Glomerular visceral epithelial cell (primary cell): ENCODE measurements at regions not wholly inside any gene's neighbourhood (a gene's known extent, or its start where the extent isn't known, plus 50 kb on each side); places are given as distances from the start of the nearest gene placed in this dataset.

Source experiments
- DNase-seq: peaks from one replicate; pipeline ENCODE4 v3.0.0-alpha.2; 2016; ENCODE audit errors: extremely low spot score

GRCh38 chr3:46090161-46090591, 62.9 kb upstream of the XCR1 start:
- DNase-seq: no peak

DNA sequence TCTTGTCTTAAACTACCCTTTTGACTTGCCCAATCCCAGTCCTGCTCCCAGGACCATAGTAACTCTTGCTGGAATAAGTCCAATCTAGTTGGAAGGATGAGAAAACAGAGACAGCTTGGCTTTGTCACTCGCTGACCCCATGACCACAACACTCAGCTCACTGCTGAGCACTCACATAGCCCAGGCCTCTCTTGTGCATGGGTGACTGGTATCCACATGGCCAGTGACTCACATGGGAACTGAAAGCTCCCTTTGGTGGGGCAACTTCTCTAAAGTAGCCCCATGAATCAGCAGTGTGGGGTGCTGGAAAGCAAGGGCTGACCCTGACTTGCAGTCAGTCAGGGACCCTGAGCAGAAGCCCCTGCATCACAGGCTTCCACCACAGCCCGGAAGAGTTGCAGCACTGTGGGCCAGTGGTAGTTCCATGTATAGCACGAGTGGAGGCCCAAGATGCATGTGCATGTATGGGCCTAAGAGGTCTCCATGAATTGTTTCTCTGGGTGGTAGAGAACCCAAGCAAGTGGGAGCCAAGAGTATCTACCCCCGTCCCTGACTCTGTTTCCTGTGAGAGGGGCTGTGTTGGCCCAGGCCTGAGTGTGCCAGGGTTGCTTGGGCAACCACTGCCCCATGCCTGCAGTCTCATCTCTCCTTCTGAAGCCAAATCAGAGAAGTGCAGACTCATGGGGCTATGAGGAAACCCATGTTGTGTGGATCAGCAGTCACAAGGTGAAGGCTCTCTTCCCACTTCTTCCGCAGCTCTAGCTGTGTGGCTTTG, 62.1 kb upstream of the XCR1 start:
- peak; percentile 66 for DNase-seq

DNA sequence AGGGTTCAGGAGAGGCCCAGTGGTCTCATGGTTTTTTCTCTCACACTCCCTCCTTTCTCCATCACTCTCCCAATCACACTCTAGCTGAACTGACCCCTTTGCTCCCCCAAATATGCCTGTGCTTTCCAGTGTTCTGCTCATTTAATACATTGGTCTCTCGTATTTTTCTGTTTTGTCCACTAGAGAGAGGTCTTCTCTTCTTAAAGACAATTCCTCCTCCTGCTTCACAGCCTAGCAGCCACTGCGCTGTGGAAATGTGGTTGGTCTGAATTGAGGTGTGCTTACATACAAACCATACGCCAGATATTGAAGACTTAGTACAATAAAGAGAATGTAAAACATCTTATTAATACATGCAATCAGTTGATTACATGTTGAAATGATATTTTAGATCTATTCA, 60.6 kb upstream of the XCR1 start:
- DNase-seq: no peak

- no peak for DNase-seq
Observed at GRCh38 chr3:46086986-46087385, 59.7 kb upstream of the XCR1 start.

DNA sequence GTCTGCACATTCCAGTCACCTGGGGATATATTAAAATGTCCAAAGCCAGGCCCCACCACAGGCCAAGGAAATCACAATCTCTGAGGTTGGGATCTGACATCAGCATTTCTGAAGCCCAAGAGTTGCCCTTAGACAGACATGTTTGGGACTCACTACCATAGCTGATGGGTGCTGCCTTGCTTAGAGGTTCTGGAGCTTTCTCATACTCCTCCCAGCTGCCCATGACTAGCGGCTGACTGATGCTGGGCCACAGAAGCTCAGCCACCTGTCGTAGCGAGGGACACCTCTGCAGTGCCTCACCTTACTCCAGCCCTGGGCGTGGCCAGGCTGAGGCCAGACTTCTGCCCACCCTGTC, 58.8 kb upstream of the XCR1 start:
- DNase-seq: no peak

DNA sequence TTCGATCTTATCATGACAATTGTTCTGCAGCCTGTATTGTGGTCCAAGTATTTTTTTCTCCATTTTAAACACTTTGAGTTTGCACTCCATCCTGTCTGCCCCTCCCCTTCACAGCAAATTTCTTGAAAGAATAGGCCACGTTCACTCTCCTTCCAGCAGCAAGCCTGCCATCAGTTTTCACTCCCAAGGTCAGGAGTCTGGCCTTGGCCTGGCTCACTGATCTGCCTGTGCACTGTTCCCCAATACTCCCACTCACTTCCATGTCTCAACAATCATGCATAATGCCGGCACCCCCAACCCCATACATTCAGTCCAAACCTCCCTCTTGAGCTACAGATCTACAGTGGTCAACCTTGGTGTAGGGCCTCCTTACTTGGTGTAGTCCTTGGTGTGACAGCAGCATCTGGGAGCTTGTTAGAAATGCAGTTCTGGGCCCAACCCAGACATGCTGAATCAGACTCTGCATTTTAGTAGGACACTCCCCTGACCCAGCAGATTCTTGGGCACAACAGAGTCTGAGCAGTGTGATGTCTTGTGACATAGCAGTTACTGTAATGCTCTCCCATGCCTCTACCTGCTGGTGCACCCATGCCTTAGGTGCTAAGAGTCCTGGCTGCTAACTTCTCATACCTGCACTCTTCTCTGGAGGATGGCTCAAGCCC, 58.3 kb upstream of the XCR1 start:
- no peak for DNase-seq

- DNase-seq: no peak
Observed at GRCh38 chr3:46083956-46084355, 56.7 kb upstream of the XCR1 start.

DNA sequence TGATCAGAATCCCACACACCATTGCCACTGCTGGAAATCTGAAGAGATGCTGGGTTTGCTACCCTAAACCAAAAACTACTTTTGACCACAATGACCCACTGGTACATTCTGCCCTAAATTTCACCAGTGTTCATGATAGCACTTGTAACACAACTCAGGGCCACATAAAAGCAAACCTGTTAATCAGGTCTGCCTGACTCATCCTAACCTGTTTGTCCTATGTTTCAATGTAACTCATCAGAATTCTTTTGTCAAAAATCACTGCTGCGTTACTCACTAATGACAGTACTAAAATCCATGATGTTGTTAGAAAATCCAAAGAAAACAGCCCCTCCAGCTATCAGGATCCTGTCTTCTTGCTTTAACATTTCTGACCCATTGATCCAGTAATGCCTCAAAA, 55.6 kb upstream of the XCR1 start:
- DNase-seq: no peak

DNA sequence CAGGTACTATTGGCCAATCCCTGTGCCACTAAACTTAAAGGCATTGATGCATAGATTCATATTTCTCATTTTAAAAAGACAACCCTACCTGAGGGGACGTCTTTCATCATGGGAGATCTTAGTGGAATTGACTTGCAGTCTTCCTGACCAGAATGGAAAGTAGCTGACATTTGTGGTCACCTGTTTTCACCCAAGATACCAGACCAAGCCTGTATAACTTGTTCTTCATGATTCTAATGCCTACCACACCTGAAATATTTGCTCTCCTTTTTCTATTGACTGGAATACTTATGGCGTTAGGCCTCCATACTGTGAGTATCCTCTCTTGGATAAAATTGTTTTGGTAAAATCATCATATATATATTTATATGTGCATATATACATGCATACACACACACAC, 54.7 kb upstream of the XCR1 start:
- DNase-seq: no peak

- no peak for DNase-seq
Observed at GRCh38 chr3:46080969-46081345, 53.7 kb upstream of the XCR1 start.

DNA sequence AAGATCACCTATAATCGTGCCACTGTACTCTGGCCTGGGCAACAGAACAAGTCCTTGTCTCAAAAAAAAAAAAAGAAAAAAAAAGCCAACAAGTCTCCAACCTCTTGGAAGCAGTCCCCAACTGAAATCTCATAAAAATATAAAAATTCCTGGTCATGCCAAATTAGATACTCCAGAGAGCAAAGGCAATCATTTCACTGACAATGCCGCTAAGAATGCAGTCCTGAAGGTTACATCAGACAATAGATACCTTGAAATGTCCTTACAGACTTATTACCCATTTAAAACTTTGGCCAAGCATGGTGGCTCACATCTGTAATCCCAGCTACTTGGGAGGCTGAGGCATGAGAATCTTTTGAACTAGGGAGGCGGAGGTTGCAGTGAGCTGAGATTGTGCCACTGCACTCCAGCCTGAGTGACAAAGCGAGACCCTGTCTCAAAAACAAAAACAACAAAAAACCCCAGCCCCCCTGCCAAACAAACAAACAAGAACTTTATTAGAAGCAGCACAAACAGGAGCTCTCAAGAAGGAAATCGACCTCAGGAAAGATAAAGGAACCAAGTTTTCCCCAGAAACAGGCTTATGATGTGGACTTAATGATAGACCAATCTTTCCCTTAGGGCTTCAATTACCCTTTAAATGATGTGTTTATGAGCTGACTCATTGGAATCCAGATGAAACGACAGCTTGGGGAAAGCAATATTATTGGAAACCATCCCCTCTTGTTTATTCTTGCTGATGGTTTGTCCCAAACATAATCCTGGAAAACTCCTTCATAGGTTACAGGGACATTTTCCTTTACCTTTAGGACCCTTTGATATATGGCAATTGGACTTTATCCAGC, 53.1 kb upstream of the XCR1 start:
- DNase-seq: no peak

DNA sequence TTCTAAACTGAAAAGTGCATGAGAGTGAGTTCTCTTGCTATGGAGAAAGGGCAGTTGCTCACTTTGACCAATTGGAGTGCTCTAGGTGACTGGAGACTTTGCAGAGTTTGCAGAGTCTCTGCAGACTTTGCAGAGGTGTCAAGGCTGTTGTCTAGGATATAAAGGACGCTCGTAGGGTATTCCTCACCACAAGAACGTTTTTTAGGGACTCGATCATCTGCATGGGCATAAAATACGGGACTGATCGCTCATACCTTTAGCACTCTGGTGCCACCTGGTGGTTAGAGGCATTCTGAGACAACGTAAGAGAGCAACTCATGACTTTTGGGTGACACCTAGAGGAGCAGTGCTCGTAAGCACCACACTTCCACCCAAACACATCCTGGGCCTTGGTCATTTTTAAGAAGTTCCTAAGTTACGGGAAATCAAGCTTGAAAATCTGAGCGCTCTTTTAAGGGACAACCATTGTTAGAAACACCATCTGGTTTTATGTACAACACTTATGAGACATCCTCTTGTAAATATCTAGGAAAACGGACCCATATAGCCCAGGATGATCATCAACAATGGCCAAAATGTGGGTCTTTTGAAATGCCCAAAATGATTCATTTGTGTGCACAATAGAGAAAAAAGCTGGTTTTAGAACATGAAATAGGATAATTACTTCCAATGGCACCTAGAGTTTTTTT, 51.6 kb upstream of the XCR1 start:
- DNase-seq: peak; percentile 84
